MCF 10A (cell line): ENCODE measurements at regions not wholly inside any gene's neighbourhood (a gene's known extent, or its start where the extent isn't known, plus 50 kb on each side); places are given as distances from the start of the nearest gene placed in this dataset.

Source experiments
- BruUV-seq: library from RNA; stranded (reverse); fragments of 400-500 nt; replicated peaks from 2 replicates; lab custom pipeline; 2021; lab: Mats Ljungman, UMichigan
- CTCF ChIA-PET: fragments of 300-600 bp; sonication (Branson Sonifier 250); formaldehyde crosslinking; extraction: SDS; loops from one replicate; lab custom pipeline; 2021; ENCODE audit warnings: antibody characterized with exemption, inconsistent platforms; lab: Yijun Ruan, JAX
- POLR2A ChIA-PET: fragments of 300-600, 350-650 bp; sonication (Branson Sonifier 250); formaldehyde crosslinking; extraction: SDS; loops from one replicate; lab custom pipeline; 2020; ENCODE audit warnings: antibody characterized with exemption, inconsistent platforms; lab: Yijun Ruan, JAX
- DNase-seq: peaks from one replicate; pipeline ENCODE4 v3.0.0-alpha.2; 2018; ENCODE audit not compliant: unreplicated experiment
- H3K27ac Mint-ChIP-seq: one replicate; pipeline ENCODE4 v1.8.0; 2022; ENCODE audit warnings: mild to moderate bottlenecking, low read depth, mixed read lengths; ENCODE audit not compliant: unreplicated experiment
- H3K27me3 Mint-ChIP-seq: one replicate; pipeline ENCODE4 v1.8.0; 2022; ENCODE audit warnings: mixed read lengths; ENCODE audit not compliant: insufficient read depth, unreplicated experiment
- H3K36me3 Mint-ChIP-seq: one replicate; pipeline ENCODE4 v1.8.0; 2022; ENCODE audit warnings: mild to moderate bottlenecking, moderate library complexity, mixed read lengths; ENCODE audit not compliant: insufficient read depth, unreplicated experiment
- H3K4me1 Mint-ChIP-seq: one replicate; pipeline ENCODE4 v1.8.0; 2022; ENCODE audit warnings: mixed read lengths; ENCODE audit not compliant: insufficient read depth, unreplicated experiment
- H3K4me3 Mint-ChIP-seq: one replicate; pipeline ENCODE4 v1.8.0; 2022; ENCODE audit warnings: mild to moderate bottlenecking, moderate library complexity, mixed read lengths; ENCODE audit not compliant: unreplicated experiment
- H3K9me3 Mint-ChIP-seq: one replicate; pipeline ENCODE4 v1.8.0; 2022; ENCODE audit warnings: mixed read lengths; ENCODE audit not compliant: unreplicated experiment
- CTCF ChIP-seq: fragments of 200-600 bp; IDR thresholded peaks from one replicate; pipeline ENCODE4 v1.8.0; 2022; ENCODE audit warnings: antibody characterized with exemption, mild to moderate bottlenecking; ENCODE audit not compliant: unreplicated experiment
- intact Hi-C: fragments of 100-400 bp; cut with micrococcal nuclease; formaldehyde crosslinking; loops from 2 replicates; pipeline ENCODE4 v1.14.1; 2022

- Mint-ChIP-seq H3K4me1 (peaks cover 29% of the 10 kb centered on the region), H3K4me3 (no peak overlapping the region), H3K27me3 (no peaks in the 10 kb centered on the region), H3K27ac (peak overlapping the region; percentile 26), H3K36me3 (no peaks in the 10 kb centered on the region), H3K9me3 (no peaks in the 10 kb centered on the region)
- CTCF ChIA-PET = interaction anchor here (0.7 to 1.8 kb wide), 8 partner anchors 8 to 585 kb away, joined by 3 to 9 read pairs (median 3); no protein-coding TSS in a partner anchor
- DNase-seq = peak; percentile 74
- intact Hi-C loops = no loop called here
- POLR2A ChIA-PET = interaction anchor here (1.0 to 4.8 kb wide), 11 partner anchors 9 to 128 kb away, joined by 3 to 47 read pairs (median 15); partner anchors contain the start of gene DUSP10
- no TSS peak for BruUV-seq
- TF ChIP-seq CTCF = no peak
Measured at GRCh38 chr1:221869779-221870178, 127.9 kb upstream of the DUSP10 start.

GRCh38 chr1:221868593-221869303, 126.9 kb upstream of the DUSP10 start:
- intact Hi-C loops = no loop called here
- no peaks in the 10 kb centered on the region for H3K27me3 Mint-ChIP-seq
- no peak overlapping the region for H3K4me3 Mint-ChIP-seq
- no TSS peak for BruUV-seq
- peak overlapping the region; percentile 26 for H3K27ac Mint-ChIP-seq
- no peaks in the 10 kb centered on the region for H3K36me3 Mint-ChIP-seq
- no peak for TF ChIP-seq CTCF
- CTCF ChIA-PET = interaction anchor here (0.5 to 1.8 kb wide), 11 partner anchors 10 to 586 kb away, joined by 3 to 9 read pairs (median 3); no protein-coding TSS in a partner anchor
- DNase-seq = peak; percentile 83
- no peaks in the 10 kb centered on the region for H3K9me3 Mint-ChIP-seq
- POLR2A ChIA-PET = interaction anchor here (1.0 to 4.8 kb wide), 13 partner anchors 9 to 127 kb away, joined by 3 to 47 read pairs (median 11); partner anchors contain the start of gene DUSP10
- H3K4me1 Mint-ChIP-seq = peaks cover 25% of the 10 kb centered on the region

- CTCF ChIA-PET = interaction anchor here (1.5 kb wide), 1 partner anchor 8 kb away, joined by 3 read pairs; no protein-coding TSS in a partner anchor
Measured at GRCh38 chr1:221867003-221867402, 125.1 kb upstream of the DUSP10 start.

More at GRCh38 chr1:221867003-221867402, 125.1 kb upstream of the DUSP10 start:
- DNase-seq = no peak
- POLR2A ChIA-PET = interaction anchor here (1.5 to 4.8 kb wide), 6 partner anchors 8 to 126 kb away, joined by 5 to 47 read pairs (median 24); partner anchors contain the start of gene DUSP10
- H3K4me3 Mint-ChIP-seq = no peak overlapping the region
- H3K4me1 Mint-ChIP-seq = peaks cover 24% of the 10 kb centered on the region
- intact Hi-C loops = no loop called here
- no peak for TF ChIP-seq CTCF
- BruUV-seq = no TSS peak
- H3K36me3 Mint-ChIP-seq = no peaks in the 10 kb centered on the region
- H3K27ac Mint-ChIP-seq = no peak overlapping the region
- no peaks in the 10 kb centered on the region for H3K27me3 Mint-ChIP-seq
- H3K9me3 Mint-ChIP-seq = no peaks in the 10 kb centered on the region
